ENCODE measurements at regions not wholly inside any gene's neighbourhood (a gene's known extent, or its start where the extent isn't known, plus 50 kb on each side); places are given as distances from the start of the nearest gene placed in this dataset.
A peak's percentile ranks its signal among the peaks of the same experiment; 100 is the strongest.

DNA sequence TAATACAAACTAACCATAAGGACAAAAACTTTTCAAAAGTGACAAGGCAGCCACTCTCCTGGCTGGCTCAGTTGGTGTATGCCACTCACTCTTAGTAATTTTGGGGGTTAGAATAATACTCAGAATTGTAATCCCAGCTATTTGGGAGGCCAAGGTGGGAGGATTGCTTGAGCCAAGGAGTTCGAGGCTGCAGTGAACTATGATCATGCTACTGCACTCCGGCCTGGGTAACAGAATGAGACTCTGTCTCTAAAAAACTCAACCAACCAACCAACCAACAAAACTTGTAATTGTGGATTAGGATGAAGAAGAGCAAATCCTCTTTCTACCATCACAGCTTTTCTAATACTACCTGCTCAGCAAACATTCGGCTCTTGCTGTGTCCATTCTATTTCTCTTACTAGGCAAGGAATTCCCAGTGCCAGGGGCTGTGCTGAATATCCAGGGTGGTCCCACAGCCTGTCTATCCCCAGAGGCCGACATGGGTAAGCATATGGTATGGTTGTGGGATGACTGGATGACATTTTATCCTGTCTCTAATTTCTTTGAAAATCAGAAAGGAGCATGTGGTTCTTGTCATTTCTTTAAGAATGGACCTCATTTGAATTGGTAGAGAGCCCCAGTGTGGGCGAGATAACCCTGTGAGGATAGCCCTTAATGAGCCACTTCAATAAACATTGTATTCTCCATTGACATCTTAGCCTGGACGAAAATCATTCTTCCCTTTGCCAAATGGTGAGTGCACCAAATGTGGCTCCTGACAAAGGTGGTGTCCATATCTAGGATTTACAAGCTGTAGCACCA is 220.1 kb downstream of the MYCN start:
- H3K4me1 Mint-ChIP-seq (ENCODE audit: unreplicated experiment): peaks cover 6% of the 10 kb centered on the region
- no peaks in the 10 kb centered on the region for H3K36me3 Mint-ChIP-seq
- no peak overlapping the region for H3K27ac Mint-ChIP-seq
- no peak for DNase-seq (ENCODE audit: extremely low spot score, unreplicated experiment)
- TF ChIP-seq, protein P1, sequence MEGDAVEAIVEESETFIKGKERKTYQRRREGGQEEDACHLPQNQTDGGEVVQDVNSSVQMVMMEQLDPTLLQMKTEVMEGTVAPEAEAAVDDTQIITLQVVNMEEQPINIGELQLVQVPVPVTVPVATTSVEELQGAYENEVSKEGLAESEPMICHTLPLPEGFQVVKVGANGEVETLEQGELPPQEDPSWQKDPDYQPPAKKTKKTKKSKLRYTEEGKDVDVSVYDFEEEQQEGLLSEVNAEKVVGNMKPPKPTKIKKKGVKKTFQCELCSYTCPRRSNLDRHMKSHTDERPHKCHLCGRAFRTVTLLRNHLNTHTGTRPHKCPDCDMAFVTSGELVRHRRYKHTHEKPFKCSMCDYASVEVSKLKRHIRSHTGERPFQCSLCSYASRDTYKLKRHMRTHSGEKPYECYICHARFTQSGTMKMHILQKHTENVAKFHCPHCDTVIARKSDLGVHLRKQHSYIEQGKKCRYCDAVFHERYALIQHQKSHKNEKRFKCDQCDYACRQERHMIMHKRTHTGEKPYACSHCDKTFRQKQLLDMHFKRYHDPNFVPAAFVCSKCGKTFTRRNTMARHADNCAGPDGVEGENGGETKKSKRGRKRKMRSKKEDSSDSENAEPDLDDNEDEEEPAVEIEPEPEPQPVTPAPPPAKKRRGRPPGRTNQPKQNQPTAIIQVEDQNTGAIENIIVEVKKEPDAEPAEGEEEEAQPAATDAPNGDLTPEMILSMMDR (conservative IDR thresholded peaks at IDR 0.05): no peak
- H3K9me3 Mint-ChIP-seq: peaks cover 4% of the 10 kb centered on the region
- no peak overlapping the region for H3K4me3 Mint-ChIP-seq
- H3K27me3 Mint-ChIP-seq: peaks cover 2% of the 10 kb centered on the region

DNA sequence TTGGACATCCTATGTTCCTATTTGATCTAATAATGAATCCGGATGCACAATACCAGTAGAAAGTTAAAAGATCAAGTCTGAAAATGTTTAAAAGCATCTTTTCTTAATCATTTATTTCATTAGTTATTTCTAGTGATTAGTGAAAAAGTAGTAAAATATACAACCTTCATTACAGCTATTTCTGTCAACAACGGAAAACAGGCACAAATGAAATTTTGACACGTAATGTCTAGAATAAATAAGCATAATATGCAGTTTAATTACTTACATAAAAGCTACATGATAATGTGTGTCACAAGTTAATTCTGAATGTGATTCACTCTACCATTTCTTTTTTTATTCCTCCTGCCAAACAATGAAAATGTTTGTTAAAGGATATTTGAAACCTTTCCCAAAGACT is 216.1 kb downstream of the MYCN start:
- Mint-ChIP-seq H3K4me1 (ENCODE audit: unreplicated experiment) (peaks cover 10% of the 10 kb centered on the region), H3K36me3 (no peaks in the 10 kb centered on the region), H3K4me3 (no peak overlapping the region), H3K27me3 (no peaks in the 10 kb centered on the region), H3K27ac (no peak overlapping the region), H3K9me3 (no peaks in the 10 kb centered on the region)
- no peak for DNase-seq (ENCODE audit: extremely low spot score, unreplicated experiment)
- TF ChIP-seq, protein P1 (conservative IDR thresholded peaks at IDR 0.05): no peak

DNA sequence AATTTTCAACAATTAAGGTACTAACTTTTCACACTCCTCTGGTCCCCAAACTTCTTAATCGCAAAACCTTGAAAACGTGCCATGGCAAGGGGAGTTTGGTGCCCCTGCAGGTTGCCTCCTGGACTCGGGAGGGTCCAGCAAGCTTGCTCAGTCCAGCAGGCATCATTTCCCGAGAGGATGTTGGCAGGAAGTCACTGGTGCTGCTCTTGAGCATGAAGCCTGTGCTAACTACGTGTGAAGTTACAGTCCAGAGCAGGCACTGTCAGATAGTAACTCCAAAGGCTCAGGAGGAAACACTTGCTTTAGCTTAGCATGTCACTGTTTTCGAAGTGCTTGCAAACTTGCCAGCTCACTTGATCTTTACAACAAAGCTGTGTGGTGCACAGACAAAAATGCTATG is 215.4 kb downstream of the MYCN start:
- Mint-ChIP-seq H3K4me3 (no peak overlapping the region), H3K27me3 (no peaks in the 10 kb centered on the region), H3K4me1 (ENCODE audit: unreplicated experiment) (peaks cover 10% of the 10 kb centered on the region), H3K36me3 (no peaks in the 10 kb centered on the region), H3K27ac (no peak overlapping the region), H3K9me3 (no peaks in the 10 kb centered on the region)
- TF ChIP-seq, protein P1 (conservative IDR thresholded peaks at IDR 0.05): no peak
- no peak for DNase-seq (ENCODE audit: extremely low spot score, unreplicated experiment)

DNA sequence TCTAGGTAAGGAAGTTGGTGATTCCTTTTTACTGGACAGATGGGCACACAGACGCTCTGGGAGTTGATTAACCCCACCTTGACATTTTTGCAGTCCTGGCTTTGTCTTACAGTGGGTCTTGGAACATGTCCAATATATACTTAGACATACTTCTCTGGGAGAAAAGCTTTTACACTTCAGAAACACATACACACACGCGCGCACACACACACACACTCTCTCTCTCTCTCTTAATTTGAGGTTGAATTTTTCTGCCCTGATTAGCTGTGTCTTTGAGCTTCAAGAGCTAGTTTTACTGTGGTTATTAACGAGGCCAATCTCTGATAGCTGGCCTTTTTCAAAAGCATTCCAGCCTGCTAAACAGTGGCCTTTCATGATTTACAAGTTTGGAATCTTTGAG is 215.0 kb downstream of the MYCN start:
- no peak overlapping the region for H3K4me3 Mint-ChIP-seq
- DNase-seq (ENCODE audit: extremely low spot score, unreplicated experiment): no peak
- no peaks in the 10 kb centered on the region for H3K9me3 Mint-ChIP-seq

DNA sequence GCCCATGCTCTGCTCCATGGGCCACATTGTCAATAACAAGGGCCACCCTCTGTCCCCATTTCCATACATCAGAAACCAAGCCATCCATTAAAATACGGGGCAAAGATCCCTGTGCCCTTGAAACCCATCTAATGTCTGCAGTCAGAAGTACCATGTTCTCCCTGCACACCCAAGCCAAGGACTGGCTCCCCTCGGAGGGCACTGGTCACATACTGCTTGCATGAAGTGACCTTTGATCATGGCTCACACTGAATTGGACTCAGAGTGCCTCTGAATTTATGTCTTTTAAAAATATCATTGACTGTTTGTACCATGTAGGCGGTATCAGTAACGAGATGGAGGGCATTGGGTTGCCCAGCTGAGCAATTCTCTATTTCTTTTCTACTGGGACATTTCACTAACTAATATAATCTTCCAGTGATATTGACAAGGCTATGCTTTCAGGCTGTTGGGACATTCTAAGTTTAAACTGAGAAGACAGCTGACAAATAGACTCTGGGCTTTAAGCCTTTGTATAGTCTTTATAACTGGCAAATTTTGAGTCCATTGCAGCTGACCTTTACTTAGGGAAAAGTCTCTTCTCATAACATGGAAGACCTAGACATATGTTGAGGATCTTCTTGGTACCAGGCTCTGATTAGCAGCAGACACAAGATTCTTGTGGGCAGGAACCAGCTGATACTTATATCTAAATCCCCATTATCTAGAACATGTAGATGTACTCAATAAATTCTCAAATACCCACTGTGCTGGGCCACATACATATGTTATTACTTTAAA is 214.3 kb downstream of the MYCN start:
- no peak overlapping the region for H3K4me3 Mint-ChIP-seq
- H3K27ac Mint-ChIP-seq: no peak overlapping the region
- DNase-seq (ENCODE audit: extremely low spot score, unreplicated experiment): peak; percentile 24
- no peaks in the 10 kb centered on the region for H3K36me3 Mint-ChIP-seq
- H3K9me3 Mint-ChIP-seq: no peaks in the 10 kb centered on the region
- H3K4me1 Mint-ChIP-seq (ENCODE audit: unreplicated experiment): peaks cover 10% of the 10 kb centered on the region
- TF ChIP-seq, protein P1 (conservative IDR thresholded peaks at IDR 0.05): no peak
- no peaks in the 10 kb centered on the region for H3K27me3 Mint-ChIP-seq

More for the DNA sequence above, 215.0 kb downstream of the MYCN start:
- Mint-ChIP-seq H3K27ac (no peak overlapping the region), H3K4me1 (ENCODE audit: unreplicated experiment) (peaks cover 10% of the 10 kb centered on the region), H3K36me3 (no peaks in the 10 kb centered on the region), H3K27me3 (no peaks in the 10 kb centered on the region)
- TF ChIP-seq, protein P1 (conservative IDR thresholded peaks at IDR 0.05): no peak

Data from type B pancreatic cell (in vitro differentiated cells).